ENCODE measurements at regions not wholly inside any gene's neighbourhood (a gene's known extent, or its start where the extent isn't known, plus 50 kb on each side); places are given as distances from the start of the nearest gene placed in this dataset.

- in situ Hi-C loops (cut with HindIII; ENCODE audit: low sequenced_read_pairs), result no loop called here
- no peak overlapping the region for H3K4me3 ChIP-seq (ENCODE audit: low read depth, low read length)
- no peak for TF ChIP-seq CTCF (IDR thresholded peaks at IDR 0.05; ENCODE audit: low read depth, low read length)
- DNase-seq (ENCODE audit: low read depth, low spot score), result no peak
These were observed 123.1 kb downstream of the ZNF664 start for GRCh38 chr12:124096109-124096508.

- DNase-seq (ENCODE audit: low read depth, low spot score), result no peak
- in situ Hi-C loops (cut with HindIII; ENCODE audit: low sequenced_read_pairs), result no loop called here
- TF ChIP-seq CTCF (IDR thresholded peaks at IDR 0.05; ENCODE audit: low read depth, low read length), result no peak
- H3K4me3 ChIP-seq (ENCODE audit: low read depth, low read length), result no peak overlapping the region
These were observed 123.9 kb downstream of the ZNF664 start for GRCh38 chr12:124096869-124097434.

- TF ChIP-seq CTCF (IDR thresholded peaks at IDR 0.05; ENCODE audit: low read depth, low read length), result no peak
- no peak for DNase-seq (ENCODE audit: low read depth, low spot score)
- in situ Hi-C loops (cut with HindIII; ENCODE audit: low sequenced_read_pairs), result no loop called here
- H3K4me3 ChIP-seq (ENCODE audit: low read depth, low read length), result no peak overlapping the region
These were observed 124.7 kb downstream of the ZNF664 start for GRCh38 chr12:124097701-124098100.

GRCh38 chr12:124098101-124098757 lies 125.2 kb downstream of the ZNF664 start:
- in situ Hi-C loops (cut with HindIII; ENCODE audit: low sequenced_read_pairs), result no loop called here
- TF ChIP-seq CTCF (IDR thresholded peaks at IDR 0.05; ENCODE audit: low read depth, low read length), result no peak
- DNase-seq (ENCODE audit: low read depth, low spot score), result no peak
- H3K4me3 ChIP-seq (ENCODE audit: low read depth, low read length), result no peak overlapping the region

GRCh38 chr12:124098887-124099286 lies 125.9 kb downstream of the ZNF664 start:
- TF ChIP-seq CTCF (IDR thresholded peaks at IDR 0.05; ENCODE audit: low read depth, low read length), result no peak
- in situ Hi-C loops (cut with HindIII; ENCODE audit: low sequenced_read_pairs), result no loop called here
- no peak for DNase-seq (ENCODE audit: low read depth, low spot score)
- H3K4me3 ChIP-seq (ENCODE audit: low read depth, low read length), result no peak overlapping the region

GRCh38 chr12:124099661-124100060 lies 126.6 kb downstream of the ZNF664 start:
- DNase-seq (ENCODE audit: low read depth, low spot score), result no peak
- in situ Hi-C loops (cut with HindIII; ENCODE audit: low sequenced_read_pairs), result no loop called here
- TF ChIP-seq CTCF (IDR thresholded peaks at IDR 0.05; ENCODE audit: low read depth, low read length), result no peak
- no peak overlapping the region for H3K4me3 ChIP-seq (ENCODE audit: low read depth, low read length)
